ENCODE measurements at regions not wholly inside any gene's neighbourhood (a gene's known extent, or its start where the extent isn't known, plus 50 kb on each side); places are given as distances from the start of the nearest gene placed in this dataset.

- DNase-seq, result no peak
- Histone ChIP-seq H3K27me3 (no peaks in the 10 kb centered on the region), H3K9me3 (peaks cover 0 to 9% (median 0%) of the 10 kb centered on the region in 3 donors), H3K27ac (no peak overlapping the region), H3K4me1 (no peaks in the 10 kb centered on the region), H3K4me3 (no peak overlapping the region), H3K36me3 (no peaks in the 10 kb centered on the region)
- no peak for ATAC-seq
- intact Hi-C loops (cut with DNase I; ENCODE audit: low total_unique reads) (no loop called here), in situ Hi-C loops (cut with MboI; ENCODE audit: low sequenced_read_pairs in 4 of 4) (no loop called here)
- TF ChIP-seq, protein P1, sequence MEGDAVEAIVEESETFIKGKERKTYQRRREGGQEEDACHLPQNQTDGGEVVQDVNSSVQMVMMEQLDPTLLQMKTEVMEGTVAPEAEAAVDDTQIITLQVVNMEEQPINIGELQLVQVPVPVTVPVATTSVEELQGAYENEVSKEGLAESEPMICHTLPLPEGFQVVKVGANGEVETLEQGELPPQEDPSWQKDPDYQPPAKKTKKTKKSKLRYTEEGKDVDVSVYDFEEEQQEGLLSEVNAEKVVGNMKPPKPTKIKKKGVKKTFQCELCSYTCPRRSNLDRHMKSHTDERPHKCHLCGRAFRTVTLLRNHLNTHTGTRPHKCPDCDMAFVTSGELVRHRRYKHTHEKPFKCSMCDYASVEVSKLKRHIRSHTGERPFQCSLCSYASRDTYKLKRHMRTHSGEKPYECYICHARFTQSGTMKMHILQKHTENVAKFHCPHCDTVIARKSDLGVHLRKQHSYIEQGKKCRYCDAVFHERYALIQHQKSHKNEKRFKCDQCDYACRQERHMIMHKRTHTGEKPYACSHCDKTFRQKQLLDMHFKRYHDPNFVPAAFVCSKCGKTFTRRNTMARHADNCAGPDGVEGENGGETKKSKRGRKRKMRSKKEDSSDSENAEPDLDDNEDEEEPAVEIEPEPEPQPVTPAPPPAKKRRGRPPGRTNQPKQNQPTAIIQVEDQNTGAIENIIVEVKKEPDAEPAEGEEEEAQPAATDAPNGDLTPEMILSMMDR (IDR thresholded peaks at IDR 0.05 in 4 of 5, conservative IDR thresholded peaks at IDR 0.05 in 1 of 5), result no peak
- no peak for TF ChIP-seq POLR2A (IDR thresholded peaks at IDR 0.05)
Measured at GRCh38 chr7:91767820-91768219, 112.7 kb downstream of the MTERF1 start.

GRCh38 chr7:91771394-91771793 lies 109.1 kb downstream of the MTERF1 start:
- Histone ChIP-seq H3K4me3 (no peak overlapping the region), H3K9me3 (no peaks in the 10 kb centered on the region), H3K4me1 (no peaks in the 10 kb centered on the region), H3K27me3 (no peaks in the 10 kb centered on the region), H3K36me3 (no peaks in the 10 kb centered on the region), H3K27ac (no peak overlapping the region)
- in situ Hi-C loops (cut with MboI; ENCODE audit: low sequenced_read_pairs in 4 of 4) (no loop called here), intact Hi-C loops (cut with DNase I; ENCODE audit: low total_unique reads) (no loop called here)
- ATAC-seq (no peak), DNase-seq (no peak)
- TF ChIP-seq, protein P1 (IDR thresholded peaks at IDR 0.05 in 4 of 5, conservative IDR thresholded peaks at IDR 0.05 in 1 of 5), result no peak
- no peak for TF ChIP-seq POLR2A (IDR thresholded peaks at IDR 0.05)

DNA sequence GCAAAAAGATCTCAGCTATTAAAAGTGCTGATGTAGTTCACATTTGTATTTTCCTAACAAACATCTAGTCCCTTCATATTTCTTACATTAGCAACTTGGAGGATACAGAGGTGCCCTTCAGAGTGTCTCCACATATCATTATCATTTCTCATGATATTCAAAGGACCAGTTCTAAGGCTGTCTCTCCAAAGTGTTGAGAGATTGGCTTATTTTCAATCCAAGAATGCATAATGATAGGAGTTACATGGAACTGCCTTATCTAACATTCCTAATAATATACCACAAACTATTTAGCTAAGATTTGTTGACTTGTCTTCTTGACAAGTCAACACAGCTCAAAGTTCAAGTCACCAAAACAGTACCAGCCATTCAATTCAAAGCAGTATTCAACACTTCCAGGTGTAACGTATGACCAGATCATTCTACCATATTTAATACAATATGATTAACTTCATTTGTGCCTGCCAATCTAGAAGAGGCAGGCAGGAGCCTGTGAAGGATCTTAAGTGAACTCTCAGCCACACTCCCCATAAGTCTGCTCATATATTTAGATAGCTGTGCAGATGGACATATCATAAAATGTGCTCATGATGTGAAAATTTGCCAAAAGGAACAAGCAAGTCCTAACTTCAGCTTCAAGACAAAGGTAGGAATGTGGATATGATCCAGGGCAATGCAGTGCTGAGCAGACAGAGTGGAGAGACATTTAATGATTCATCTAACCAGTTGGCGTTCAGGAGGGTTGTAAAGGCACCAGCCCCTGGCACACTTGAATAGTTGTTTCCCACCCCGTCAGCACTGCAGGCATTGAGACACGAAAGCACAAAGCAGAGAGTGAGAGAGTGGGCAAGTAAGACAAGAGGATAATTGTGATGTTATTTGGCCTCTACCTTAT lies 108.3 kb downstream of the MTERF1 start:
- DNase-seq (no peak), ATAC-seq (no peak)
- no peaks in the 10 kb centered on the region for H3K27me3 ChIP-seq
- H3K27ac ChIP-seq, result no peak overlapping the region
- H3K36me3 ChIP-seq, result no peaks in the 10 kb centered on the region
- intact Hi-C loops (cut with DNase I; ENCODE audit: low total_unique reads), result no loop called here
- no peak overlapping the region for H3K4me3 ChIP-seq
- no peaks in the 10 kb centered on the region for H3K9me3 ChIP-seq
- TF ChIP-seq POLR2A (IDR thresholded peaks at IDR 0.05), result no peak
- TF ChIP-seq, protein P1 (IDR thresholded peaks at IDR 0.05 in 4 of 5, conservative IDR thresholded peaks at IDR 0.05 in 1 of 5), result no peak
- in situ Hi-C loops (cut with MboI; ENCODE audit: low sequenced_read_pairs in 4 of 4), result no loop called here
- no peaks in the 10 kb centered on the region for H3K4me1 ChIP-seq

GRCh38 chr7:91776171-91776570 lies 104.3 kb downstream of the MTERF1 start:
- no peaks in the 10 kb centered on the region for H3K9me3 ChIP-seq
- intact Hi-C loops (cut with DNase I; ENCODE audit: low total_unique reads) (no loop called here), in situ Hi-C loops (cut with MboI; ENCODE audit: low sequenced_read_pairs in 4 of 4) (no loop called here)
- DNase-seq, result no peak
- no peak overlapping the region for H3K4me3 ChIP-seq
- no peak for ATAC-seq
- H3K36me3 ChIP-seq, result no peaks in the 10 kb centered on the region
- no peaks in the 10 kb centered on the region for H3K27me3 ChIP-seq
- H3K27ac ChIP-seq, result no peak overlapping the region
- no peaks in the 10 kb centered on the region for H3K4me1 ChIP-seq
- TF ChIP-seq, protein P1 (IDR thresholded peaks at IDR 0.05 in 4 of 5, conservative IDR thresholded peaks at IDR 0.05 in 1 of 5), result no peak
- TF ChIP-seq POLR2A (IDR thresholded peaks at IDR 0.05), result no peak
